ENCODE measurements at regions not wholly inside any gene's neighbourhood (a gene's known extent, or its start where the extent isn't known, plus 50 kb on each side); places are given as distances from the start of the nearest gene placed in this dataset.

- no peaks in the 10 kb centered on the region for H3K27me3 ChIP-seq (replicated peaks; ENCODE audit: insufficient read depth, low read depth, low read length, poor library complexity)
- BruUV-seq (replicated peaks), result no TSS peak
- no peak overlapping the region for H3K27ac ChIP-seq (ENCODE audit: low read depth, low read length, poor library complexity, severe bottlenecking)
- ChIA-PET CTCF (no interaction called here), POLR2A (ENCODE audit: low non-redundant PET) (no interaction called here)
- intact Hi-C loops (cut with micrococcal nuclease; ENCODE audit: unreplicated experiment), result loop anchor here (2.0 to 10.0 kb wide), 7 partner anchors 197 to 1979 kb away; no protein-coding TSS in a partner anchor
- H3K36me3 ChIP-seq (ENCODE audit: insufficient read depth, low read length, poor library complexity, severe bottlenecking), result no peaks in the 10 kb centered on the region
- H3K9me3 ChIP-seq (ENCODE audit: low read depth, low read length, poor library complexity, severe bottlenecking), result no peaks in the 10 kb centered on the region
- no peak for DNase-seq (ENCODE audit: low spot score)
- no peak overlapping the region for H3K4me3 ChIP-seq (ENCODE audit: low read depth, low read length, poor library complexity, severe bottlenecking)
- TF ChIP-seq CTCF (conservative IDR thresholded peaks at IDR 0.05; ENCODE audit: low read depth, low read length) (no peak), EZH2 (IDR thresholded peaks at IDR 0.05; ENCODE audit: borderline replicate concordance, low read depth, low read length, poor library complexity, severe bottlenecking) (no peak)
- H3K4me1 ChIP-seq (ENCODE audit: insufficient read depth, low read length, poor library complexity, severe bottlenecking), result no peaks in the 10 kb centered on the region
Measured at GRCh38 chr21:28743723-28744122, 249.0 kb downstream of the LTN1 start.

GRCh38 chr21:28742527-28742926 lies 250.2 kb downstream of the LTN1 start:
- peak; percentile 23 for DNase-seq (ENCODE audit: low spot score)
- TF ChIP-seq EZH2 (IDR thresholded peaks at IDR 0.05; ENCODE audit: borderline replicate concordance, low read depth, low read length, poor library complexity, severe bottlenecking) (no peak), CTCF (conservative IDR thresholded peaks at IDR 0.05; ENCODE audit: low read depth, low read length) (peak; percentile 39; the same call in 1 of the 2 replicates)
- ChIA-PET POLR2A (ENCODE audit: low non-redundant PET) (interaction anchor here (0.8 kb wide), 1 partner anchor 9 kb away, joined by 5 read pairs; no protein-coding TSS in a partner anchor), CTCF (no interaction called here)
- Histone ChIP-seq H3K4me1 (ENCODE audit: insufficient read depth, low read length, poor library complexity, severe bottlenecking) (no peaks in the 10 kb centered on the region), H3K27me3 (replicated peaks; ENCODE audit: insufficient read depth, low read depth, low read length, poor library complexity) (no peaks in the 10 kb centered on the region), H3K4me3 (ENCODE audit: low read depth, low read length, poor library complexity, severe bottlenecking) (no peak overlapping the region), H3K27ac (ENCODE audit: low read depth, low read length, poor library complexity, severe bottlenecking) (no peak overlapping the region), H3K9me3 (ENCODE audit: low read depth, low read length, poor library complexity, severe bottlenecking) (no peaks in the 10 kb centered on the region), H3K36me3 (ENCODE audit: insufficient read depth, low read length, poor library complexity, severe bottlenecking) (no peaks in the 10 kb centered on the region)
- no TSS peak for BruUV-seq (replicated peaks)
- intact Hi-C loops (cut with micrococcal nuclease; ENCODE audit: unreplicated experiment), result loop anchor here (10.0 kb wide), 2 partner anchors 1178 to 1978 kb away; no protein-coding TSS in a partner anchor

DNA sequence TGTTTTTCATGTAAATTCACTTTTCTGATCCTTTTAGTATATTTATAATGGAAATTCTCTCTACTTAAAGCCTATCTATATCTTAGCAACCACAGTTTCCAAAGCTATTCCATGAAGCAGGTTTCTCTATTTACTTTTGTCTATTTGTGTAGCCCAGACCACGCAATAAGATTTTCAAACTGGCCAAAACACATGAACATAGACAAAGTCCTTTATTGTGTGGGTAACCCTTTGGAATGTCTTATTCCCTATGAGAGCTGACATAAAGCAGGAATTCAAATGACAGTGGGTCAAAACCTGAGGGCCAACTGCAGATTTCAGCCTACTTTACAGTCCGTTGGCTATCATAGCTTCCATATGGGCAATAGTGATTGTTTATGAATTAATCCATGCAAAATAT lies 252.6 kb downstream of the LTN1 start:
- no peaks in the 10 kb centered on the region for H3K36me3 ChIP-seq (ENCODE audit: insufficient read depth, low read length, poor library complexity, severe bottlenecking)
- POLR2A ChIA-PET (ENCODE audit: low non-redundant PET), result no interaction called here
- intact Hi-C loops (cut with micrococcal nuclease; ENCODE audit: unreplicated experiment), result loop anchor here (10.0 kb wide), 2 partner anchors 1175 to 1975 kb away; no protein-coding TSS in a partner anchor
- CTCF ChIA-PET, result no interaction called here
- H3K4me1 ChIP-seq (ENCODE audit: insufficient read depth, low read length, poor library complexity, severe bottlenecking), result no peaks in the 10 kb centered on the region
- H3K9me3 ChIP-seq (ENCODE audit: low read depth, low read length, poor library complexity, severe bottlenecking), result no peaks in the 10 kb centered on the region
- no peak for DNase-seq (ENCODE audit: low spot score)
- no TSS peak for BruUV-seq (replicated peaks)
- no peak overlapping the region for H3K27ac ChIP-seq (ENCODE audit: low read depth, low read length, poor library complexity, severe bottlenecking)
- no peak for TF ChIP-seq EZH2 (IDR thresholded peaks at IDR 0.05; ENCODE audit: borderline replicate concordance, low read depth, low read length, poor library complexity, severe bottlenecking)
- TF ChIP-seq CTCF (conservative IDR thresholded peaks at IDR 0.05; ENCODE audit: low read depth, low read length), result no peak
- H3K4me3 ChIP-seq (ENCODE audit: low read depth, low read length, poor library complexity, severe bottlenecking), result no peak overlapping the region
- H3K27me3 ChIP-seq (replicated peaks; ENCODE audit: insufficient read depth, low read depth, low read length, poor library complexity), result no peaks in the 10 kb centered on the region

Measured in A673 (cell line).